H7 (cell line): ENCODE measurements at regions not wholly inside any gene's neighbourhood (a gene's known extent, or its start where the extent isn't known, plus 50 kb on each side); places are given as distances from the start of the nearest gene placed in this dataset.

Experiments
- DNase-seq: peaks from one replicate; pipeline ENCODE4 v3.0.0; 2012
- H3K27me3 ChIP-seq: 2 replicates; pipeline ENCODE4 v1.6.0; 2011; ENCODE audit warnings: mild to moderate bottlenecking, low read length; ENCODE audit not compliant: control insufficient read depth, insufficient read depth
- H3K36me3 ChIP-seq: replicated peaks from 2 replicates; pipeline ENCODE4 v1.5.1; 2011; ENCODE audit warnings: low read length; ENCODE audit not compliant: control insufficient read depth, insufficient read depth
- H3K4me3 ChIP-seq: 2 replicates; pipeline ENCODE4 v1.5.1; 2011; ENCODE audit warnings: low read depth, mild to moderate bottlenecking, control low read depth, low read length, moderate library complexity; ENCODE audit not compliant: insufficient read depth

DNA sequence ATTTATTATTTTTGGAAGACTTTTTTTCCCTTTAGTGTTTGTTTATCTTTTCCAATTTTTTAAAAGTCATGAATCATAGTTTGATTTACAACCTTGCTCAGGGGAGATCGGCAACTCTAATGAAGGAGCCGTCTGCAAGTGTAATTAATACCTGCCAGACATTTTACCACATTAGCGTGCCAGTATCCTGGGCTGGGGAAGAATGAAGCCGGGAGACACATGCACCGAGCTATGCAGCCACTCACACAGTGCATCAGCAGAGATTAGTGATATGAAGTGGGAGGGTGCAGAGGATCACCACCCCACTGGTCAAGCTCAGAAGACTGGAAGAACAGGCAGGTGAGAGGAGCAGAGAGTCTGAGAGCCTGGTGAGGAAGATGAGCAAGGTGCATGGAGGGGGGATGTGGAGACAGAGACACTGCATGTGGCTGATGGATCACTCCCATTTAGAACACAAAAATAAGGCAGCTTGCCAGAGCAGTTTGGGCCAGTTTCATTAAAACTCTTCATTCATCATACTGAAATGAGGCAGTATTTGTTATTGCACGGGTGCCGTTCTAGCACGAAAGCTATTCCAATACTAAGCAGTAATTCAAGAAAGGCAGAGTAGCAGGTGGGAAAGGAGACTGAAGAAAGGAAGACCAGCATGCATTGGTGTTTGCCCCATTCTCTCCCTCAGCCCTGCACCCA lies 821.6 kb downstream of the TUSC7 start:
- Histone ChIP-seq H3K36me3 (no peaks in the 10 kb centered on the region), H3K27me3 (no peaks in the 10 kb centered on the region)
- no peak for DNase-seq

DNA sequence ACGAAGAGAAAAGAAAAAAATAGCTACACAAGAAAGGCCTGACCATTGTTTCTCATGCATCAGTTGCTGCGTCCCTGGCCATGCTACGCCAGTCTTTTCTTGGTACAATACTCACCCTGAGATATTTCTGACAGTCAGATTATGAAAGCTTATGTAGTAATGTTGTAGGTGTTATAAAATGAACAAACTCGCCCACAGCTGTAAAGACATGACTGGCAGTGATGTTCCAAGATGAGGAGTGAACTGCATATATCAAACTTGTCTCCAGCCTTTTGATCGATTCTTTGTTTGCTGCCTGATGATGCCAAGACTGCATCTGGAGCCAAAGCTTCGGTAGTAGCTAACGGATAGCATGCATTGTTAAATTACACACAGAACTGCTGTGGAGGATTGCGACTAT lies 822.7 kb downstream of the TUSC7 start:
- Histone ChIP-seq H3K36me3 (no peaks in the 10 kb centered on the region), H3K27me3 (no peaks in the 10 kb centered on the region), H3K4me3 (no peak overlapping the region)
- DNase-seq, result no peak

More for the DNA sequence above, 821.6 kb downstream of the TUSC7 start:
- no peak overlapping the region for H3K4me3 ChIP-seq

DNA sequence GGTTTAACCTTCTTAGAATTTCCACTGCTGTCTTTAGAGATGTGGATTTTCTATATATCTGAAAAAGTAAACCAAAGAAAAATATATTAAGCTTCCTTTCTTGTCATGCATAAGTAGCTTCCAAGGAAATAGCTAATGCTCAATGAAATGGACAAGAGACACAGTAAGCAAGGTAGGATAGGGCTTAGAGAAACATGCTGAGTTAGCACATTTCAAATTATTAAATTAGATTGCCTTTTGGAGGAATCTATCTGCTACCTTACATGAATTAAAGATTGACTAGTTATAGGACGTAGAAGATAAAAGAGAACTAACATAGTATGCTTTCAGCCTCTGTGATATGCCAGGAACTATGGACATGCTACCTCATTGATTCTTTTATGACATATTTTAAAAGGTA lies 824.6 kb downstream of the TUSC7 start:
- Histone ChIP-seq H3K4me3 (no peak overlapping the region), H3K36me3 (no peaks in the 10 kb centered on the region), H3K27me3 (no peaks in the 10 kb centered on the region)
- no peak for DNase-seq

DNA sequence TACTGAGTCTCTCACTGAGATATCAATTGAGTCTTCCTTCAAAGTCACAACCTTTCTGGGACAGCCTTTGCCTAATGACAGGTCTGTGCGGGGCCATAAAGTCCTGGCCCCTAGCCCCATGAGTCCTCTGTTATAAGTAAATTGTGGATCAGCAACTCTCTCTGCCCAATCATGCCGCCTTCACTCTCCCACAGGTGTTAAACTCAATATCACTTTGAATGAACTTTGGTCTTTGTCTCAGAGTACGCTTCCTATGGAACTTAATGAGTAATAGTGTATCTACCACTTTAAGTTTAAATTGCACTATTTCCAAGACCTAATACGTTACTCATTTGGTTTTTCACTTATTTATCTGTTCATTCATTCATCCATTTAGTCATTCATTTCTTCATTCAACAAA lies 826.4 kb downstream of the TUSC7 start:
- H3K4me3 ChIP-seq, result no peak overlapping the region
- H3K27me3 ChIP-seq, result no peaks in the 10 kb centered on the region
- DNase-seq, result no peak

DNA sequence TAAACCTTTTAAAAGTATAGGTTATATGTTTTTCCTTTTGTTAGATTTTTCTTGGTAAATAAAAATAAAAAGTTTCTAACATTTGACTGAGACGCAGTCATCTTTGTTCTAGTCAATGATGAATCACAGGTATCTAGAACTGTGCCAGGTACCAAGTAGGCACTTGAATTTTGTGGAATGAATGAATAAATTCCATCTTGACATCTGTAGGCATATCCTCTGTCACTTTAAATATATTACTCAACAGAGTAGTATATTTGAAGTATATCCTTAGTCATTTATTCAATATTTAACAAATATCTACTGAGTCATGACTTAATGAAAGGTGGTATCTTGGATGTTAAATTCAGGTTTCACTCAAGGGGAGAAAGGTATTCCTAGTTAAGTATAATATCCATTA lies 828.4 kb downstream of the TUSC7 start:
- no peak overlapping the region for H3K4me3 ChIP-seq
- no peak for DNase-seq
- no peaks in the 10 kb centered on the region for H3K36me3 ChIP-seq
- no peaks in the 10 kb centered on the region for H3K27me3 ChIP-seq

More for the DNA sequence above, 826.4 kb downstream of the TUSC7 start:
- no peaks in the 10 kb centered on the region for H3K36me3 ChIP-seq

DNA sequence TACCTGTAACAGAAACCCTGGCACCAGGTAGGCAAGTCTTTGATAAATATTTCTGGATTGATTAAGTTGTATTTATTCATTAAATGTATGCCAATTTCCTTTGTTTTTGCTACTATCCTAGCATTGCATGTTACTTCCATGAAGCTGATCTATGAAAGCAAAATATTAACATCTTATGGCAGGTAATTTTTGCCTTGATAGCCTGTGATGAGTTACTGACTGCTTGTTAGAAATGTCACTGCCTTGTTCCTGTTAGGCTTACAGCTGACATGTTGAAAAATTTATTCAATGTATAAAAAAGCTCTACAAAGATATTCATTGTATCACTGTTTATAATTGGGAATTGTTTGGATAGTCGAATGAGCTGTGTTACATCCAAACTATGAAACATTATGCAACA lies 830.1 kb downstream of the TUSC7 start:
- DNase-seq, result no peak
- H3K27me3 ChIP-seq, result no peaks in the 10 kb centered on the region
- no peak overlapping the region for H3K4me3 ChIP-seq
- no peaks in the 10 kb centered on the region for H3K36me3 ChIP-seq

DNA sequence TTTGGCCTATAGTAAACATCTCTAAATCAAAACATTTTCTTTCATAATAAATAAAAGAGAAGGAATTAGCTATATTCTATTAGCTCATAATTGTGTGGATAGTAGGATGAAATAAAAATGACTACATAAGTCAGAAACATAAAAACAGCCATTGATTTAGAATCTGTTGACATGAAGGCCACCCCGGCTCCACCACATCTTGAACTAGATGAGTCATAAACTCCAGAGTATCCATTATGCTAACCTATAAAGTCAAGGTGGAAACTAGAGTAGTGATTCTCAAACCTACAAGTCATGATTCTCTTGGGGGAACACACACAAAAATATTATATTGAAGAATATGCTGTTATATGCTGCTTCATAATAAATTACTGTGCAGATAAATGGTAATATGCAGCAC lies 831.0 kb downstream of the TUSC7 start:
- DNase-seq, result no peak
- H3K36me3 ChIP-seq, result no peaks in the 10 kb centered on the region
- no peak overlapping the region for H3K4me3 ChIP-seq
- no peaks in the 10 kb centered on the region for H3K27me3 ChIP-seq

DNA sequence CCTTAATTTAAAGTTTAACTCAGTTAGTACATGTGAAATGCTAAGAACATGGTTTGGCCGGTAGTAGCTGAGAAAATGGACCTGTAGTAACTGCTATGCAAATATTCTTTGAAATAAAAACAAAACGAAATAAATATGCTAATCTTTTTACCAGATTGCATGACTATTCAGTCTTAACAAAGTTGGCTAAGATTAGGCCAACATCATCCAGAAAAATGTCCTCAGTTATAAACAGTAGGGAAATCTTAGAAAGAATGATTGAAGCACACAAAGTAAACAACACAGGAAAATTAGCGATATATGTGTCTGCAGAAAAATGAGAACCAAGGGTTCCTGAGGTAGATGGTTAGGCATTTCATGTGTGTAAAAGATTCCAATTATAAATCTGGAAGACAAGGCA lies 832.1 kb downstream of the TUSC7 start:
- Histone ChIP-seq H3K4me3 (no peak overlapping the region), H3K27me3 (no peaks in the 10 kb centered on the region), H3K36me3 (no peaks in the 10 kb centered on the region)
- DNase-seq, result no peak

DNA sequence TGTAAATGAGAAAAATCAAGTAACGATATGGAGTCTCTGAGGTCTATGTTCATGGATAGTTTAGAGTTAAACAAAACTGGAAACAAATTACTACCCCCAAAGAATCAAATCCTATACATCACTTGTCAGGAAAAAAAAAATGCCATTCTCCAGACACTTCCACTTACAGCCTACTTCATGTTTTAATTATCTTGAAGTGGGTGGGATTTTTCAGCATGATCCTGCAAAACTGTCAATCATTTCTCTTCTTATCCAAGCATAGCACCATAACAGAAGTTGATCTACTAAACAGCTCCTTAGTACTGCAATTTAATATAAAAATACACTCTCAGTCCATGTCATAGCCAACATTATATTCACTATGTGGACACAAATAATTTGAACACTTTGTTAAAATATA lies 833.9 kb downstream of the TUSC7 start:
- Histone ChIP-seq H3K27me3 (no peaks in the 10 kb centered on the region), H3K4me3 (no peak overlapping the region)

DNA sequence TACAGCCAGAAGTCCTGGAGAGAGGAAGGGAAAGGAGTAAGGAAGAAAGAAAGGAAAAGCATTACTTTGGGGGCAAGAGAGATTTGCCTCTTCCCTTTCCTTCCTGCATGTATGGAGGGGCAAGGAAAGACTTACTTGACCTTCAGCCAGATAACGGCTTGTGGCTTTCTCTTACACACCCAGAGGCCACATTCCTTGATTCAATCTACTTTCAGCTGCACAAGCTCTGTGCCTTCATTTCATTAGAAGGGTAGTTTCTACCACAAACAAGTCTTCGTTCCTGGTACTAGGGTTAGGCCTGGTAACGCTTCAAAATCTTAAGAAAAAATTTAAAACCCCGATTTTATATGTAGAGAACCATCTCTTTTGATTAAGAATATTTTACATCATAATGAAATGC lies 835.9 kb downstream of the TUSC7 start:
- Histone ChIP-seq H3K27me3 (no peaks in the 10 kb centered on the region), H3K4me3 (no peak overlapping the region), H3K36me3 (no peaks in the 10 kb centered on the region)
- no peak for DNase-seq

More for the DNA sequence above, 833.9 kb downstream of the TUSC7 start:
- H3K36me3 ChIP-seq, result no peaks in the 10 kb centered on the region
- no peak for DNase-seq

DNA sequence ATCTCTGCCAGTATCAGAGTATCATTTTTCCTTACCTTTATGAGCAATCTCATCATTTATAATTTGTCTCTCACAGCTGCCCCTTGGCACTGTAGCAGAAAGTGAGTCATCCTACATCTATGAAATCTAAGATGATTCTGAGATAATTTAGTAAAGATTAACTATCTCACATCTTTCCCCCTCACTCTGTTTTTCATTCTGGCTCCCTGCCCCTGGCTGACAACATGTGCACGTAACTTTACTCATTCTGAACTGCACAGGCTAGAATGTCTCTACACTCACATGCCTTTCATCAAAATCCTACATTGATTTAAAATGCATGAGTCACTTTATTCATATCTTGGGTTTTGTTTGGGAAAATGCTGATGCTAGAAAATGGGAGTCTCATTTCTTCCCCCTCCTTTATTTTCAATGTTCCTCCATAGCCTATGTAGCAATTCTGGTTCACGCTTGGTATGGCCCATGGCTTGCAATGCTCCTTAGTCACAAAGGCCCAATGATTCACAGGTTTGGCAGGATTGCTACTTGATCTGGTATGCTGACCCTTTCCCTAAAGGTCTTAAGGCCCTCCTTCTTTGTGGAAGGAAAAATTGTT lies 838.5 kb downstream of the TUSC7 start:
- Histone ChIP-seq H3K4me3 (no peak overlapping the region), H3K36me3 (no peaks in the 10 kb centered on the region), H3K27me3 (no peaks in the 10 kb centered on the region)
- DNase-seq, result no peak

DNA sequence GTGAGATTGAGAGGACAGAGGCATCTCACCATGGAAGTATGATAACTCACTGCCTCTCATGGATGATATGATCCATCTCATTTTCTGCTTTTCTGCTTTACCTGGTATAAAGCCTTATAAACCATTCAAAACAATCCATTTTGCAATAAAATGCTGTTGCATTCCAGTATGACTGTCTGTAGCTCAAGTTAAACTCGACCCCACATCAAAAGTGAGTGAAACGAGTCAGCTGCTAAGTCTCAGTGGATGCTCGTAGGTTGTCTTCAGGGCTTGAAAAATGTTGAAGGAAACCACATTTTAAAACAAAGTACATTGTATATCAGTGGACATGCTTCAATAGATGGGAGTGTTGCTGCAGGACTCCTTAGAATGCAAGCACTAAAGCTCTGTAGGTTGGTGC lies 839.0 kb downstream of the TUSC7 start:
- no peak for DNase-seq
- no peaks in the 10 kb centered on the region for H3K27me3 ChIP-seq
- H3K36me3 ChIP-seq, result no peaks in the 10 kb centered on the region
- no peak overlapping the region for H3K4me3 ChIP-seq

DNA sequence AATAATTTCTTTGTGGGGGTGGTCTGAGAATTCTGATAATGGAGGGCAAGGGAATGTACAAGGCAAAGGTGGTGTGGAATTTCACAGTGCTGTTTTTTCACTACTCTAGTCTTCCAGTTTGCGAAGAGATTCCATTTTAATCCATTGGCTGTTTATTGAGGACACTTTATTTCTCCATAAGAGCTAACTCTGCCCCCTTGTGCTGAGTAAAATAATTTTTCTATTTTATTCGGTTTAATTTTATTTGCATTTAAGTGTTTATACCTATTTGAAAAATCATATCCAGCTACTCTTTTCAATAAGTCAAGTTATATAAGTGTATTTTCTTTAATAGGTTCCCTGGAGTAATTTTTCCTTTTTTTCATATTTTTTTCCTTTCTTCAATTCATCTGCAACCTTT lies 840.1 kb downstream of the TUSC7 start:
- Histone ChIP-seq H3K36me3 (no peaks in the 10 kb centered on the region), H3K4me3 (no peak overlapping the region), H3K27me3 (no peaks in the 10 kb centered on the region)
- DNase-seq, result no peak

DNA sequence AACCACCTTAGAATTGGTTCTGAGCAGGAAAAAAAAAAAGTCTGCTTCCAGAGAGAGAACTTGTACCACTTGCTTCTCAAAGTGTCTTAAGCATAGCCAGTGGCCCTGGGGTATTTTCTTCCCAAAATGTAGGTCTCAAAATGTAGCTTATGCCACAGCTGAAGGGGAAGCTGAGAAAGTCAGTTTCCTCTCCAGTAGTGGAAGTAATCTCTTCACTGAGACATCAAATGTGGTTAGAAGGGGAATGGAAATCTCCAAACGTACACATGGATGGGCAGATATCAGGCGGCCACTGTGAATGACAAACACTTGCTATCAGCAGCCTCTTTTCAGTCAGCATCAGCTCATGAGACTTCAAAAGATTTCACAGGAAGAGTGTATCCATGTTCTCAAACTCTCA lies 841.2 kb downstream of the TUSC7 start:
- H3K27me3 ChIP-seq, result no peaks in the 10 kb centered on the region
- H3K36me3 ChIP-seq, result no peaks in the 10 kb centered on the region
- no peak for DNase-seq
- no peak overlapping the region for H3K4me3 ChIP-seq

DNA sequence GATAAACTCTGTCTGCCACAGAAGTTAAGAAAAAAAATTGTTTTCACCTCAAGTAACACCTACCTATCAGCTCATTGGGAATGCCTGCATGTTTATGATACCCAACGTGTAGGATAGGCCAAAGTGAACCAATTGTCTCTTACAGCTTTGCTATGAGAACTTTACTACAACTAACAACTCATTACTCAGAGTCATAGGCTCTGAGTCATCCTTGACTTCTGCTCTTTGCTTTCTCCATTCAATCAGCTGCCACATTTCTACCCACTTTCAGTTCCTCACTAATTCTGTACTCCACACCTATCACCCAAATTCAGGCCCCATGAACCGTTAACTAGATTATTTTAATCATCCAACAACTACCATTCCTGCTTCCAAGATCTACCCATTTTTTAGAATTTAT lies 843.9 kb downstream of the TUSC7 start:
- H3K4me3 ChIP-seq, result no peak overlapping the region
- DNase-seq, result no peak
- no peaks in the 10 kb centered on the region for H3K36me3 ChIP-seq
- no peaks in the 10 kb centered on the region for H3K27me3 ChIP-seq
